GM18909 (cell line): ENCODE measurements at regions not wholly inside any gene's neighbourhood (a gene's known extent, or its start where the extent isn't known, plus 50 kb on each side); places are given as distances from the start of the nearest gene placed in this dataset.

Source experiments
- ATAC-seq: cut with Tn5 transposase; IDR thresholded peaks from one replicate; pipeline ENCODE4 v1.9.1; 2021; ENCODE audit warnings: mild to moderate bottlenecking; ENCODE audit not compliant: unreplicated experiment, poor library complexity

- no peak for ATAC-seq
Observed at GRCh38 chr21:33152732-33153130, 77.0 kb upstream of the IFNAR2 start.

DNA sequence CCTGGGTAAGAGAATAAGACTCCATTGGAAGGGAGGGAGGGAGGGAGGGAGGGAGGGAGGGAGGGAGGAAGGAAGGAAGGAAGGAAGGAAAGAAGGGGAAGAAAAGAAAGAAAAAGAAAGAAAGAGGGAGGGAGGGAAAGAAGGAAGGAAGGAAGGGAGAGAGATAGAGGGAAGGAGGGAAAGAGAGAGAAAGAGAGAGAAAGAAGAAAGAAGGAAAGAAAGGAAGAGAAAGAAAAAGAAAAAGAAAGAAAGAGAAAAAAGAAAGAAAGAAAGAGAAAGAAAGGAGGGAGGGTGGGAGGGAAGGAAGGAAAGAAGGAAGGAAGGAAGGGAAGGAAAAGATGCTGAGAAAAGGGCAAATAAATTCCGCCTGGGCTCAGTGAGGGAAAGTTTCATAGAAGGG is 74.7 kb upstream of the IFNAR2 start:
- no peak for ATAC-seq

GRCh38 chr21:33155422-33155821 is 74.3 kb upstream of the IFNAR2 start:
- no peak for ATAC-seq

GRCh38 chr21:33157303-33157702 is 72.4 kb upstream of the IFNAR2 start:
- ATAC-seq, result no peak

DNA sequence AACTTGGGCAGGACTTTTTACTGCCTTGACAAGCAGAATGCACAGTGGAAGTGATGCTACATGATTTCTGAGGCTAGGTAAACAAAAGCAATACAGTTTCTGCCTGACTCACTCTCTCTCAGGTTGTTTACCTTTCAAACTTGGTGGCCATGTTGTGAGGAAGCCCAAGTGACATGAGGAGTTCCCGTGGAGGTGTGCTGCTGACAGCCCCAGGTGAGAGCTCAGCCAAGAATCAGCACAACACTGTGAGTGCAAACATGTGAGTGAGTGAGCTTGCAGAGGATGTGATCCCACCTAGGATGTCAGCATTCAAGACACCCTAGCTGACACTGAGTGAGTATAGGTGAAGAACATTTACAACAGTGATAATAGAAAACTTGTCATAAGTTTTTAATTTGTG is 71.1 kb upstream of the IFNAR2 start:
- ATAC-seq, result no peak

DNA sequence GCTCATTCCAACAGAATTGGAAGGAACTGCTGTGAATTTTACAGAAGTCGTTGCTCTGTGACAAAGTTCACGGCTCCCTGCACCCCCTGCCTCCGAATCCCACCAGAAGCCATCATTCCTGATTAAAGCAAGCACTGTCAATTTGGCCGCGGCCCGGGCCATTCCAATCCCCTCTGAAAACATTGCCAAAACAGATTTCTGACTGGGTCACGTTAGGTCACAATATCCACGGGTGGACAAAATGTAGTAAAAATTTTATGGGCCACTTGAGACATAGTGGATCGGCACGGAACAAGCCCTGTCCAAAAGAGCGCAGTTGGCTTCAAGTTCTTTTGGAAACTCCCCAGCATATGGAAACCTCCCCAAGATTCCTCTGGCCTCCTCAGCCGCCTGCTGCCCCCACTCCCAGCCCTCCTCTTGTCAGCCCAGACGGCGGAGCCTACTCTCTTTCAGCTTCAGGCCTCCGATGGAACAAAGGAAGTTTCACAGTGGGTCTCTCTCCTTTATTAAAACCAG is 67.2 kb upstream of the IFNAR2 start:
- no peak for ATAC-seq

- no peak for ATAC-seq
Observed at GRCh38 chr21:33168886-33169285, 60.9 kb upstream of the IFNAR2 start.

- no peak for ATAC-seq
Observed at GRCh38 chr21:33169359-33169758, 60.4 kb upstream of the IFNAR2 start.

- no peak for ATAC-seq
Observed at GRCh38 chr21:33171616-33172169, 58.0 kb upstream of the IFNAR2 start.

DNA sequence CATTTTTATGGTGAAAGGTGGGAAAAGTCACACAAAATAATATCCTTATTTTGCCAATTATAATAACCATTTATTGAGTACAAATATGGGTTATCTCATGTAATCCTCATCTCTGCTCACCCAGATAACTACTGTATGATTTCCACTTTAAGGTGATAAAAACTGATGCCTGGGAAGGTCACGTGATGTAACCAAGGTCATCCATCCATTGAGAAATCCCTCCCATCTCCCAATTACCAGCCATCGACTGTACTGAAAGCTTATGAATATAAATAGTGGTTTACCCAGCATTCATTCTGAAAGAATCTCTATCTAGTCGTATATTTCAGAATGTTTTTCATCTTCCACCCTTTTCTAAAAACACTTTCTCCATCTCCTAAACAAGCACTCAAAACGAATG is 55.0 kb upstream of the IFNAR2 start:
- ATAC-seq, result no peak
